SK-N-DZ (cell line): ENCODE measurements at regions not wholly inside any gene's neighbourhood (a gene's known extent, or its start where the extent isn't known, plus 50 kb on each side); places are given as distances from the start of the nearest gene placed in this dataset.

Experiments used
- DNase-seq: peaks from one replicate; pipeline ENCODE4 v3.0.0-alpha.2; 2015; ENCODE audit warnings: low spot score

DNA sequence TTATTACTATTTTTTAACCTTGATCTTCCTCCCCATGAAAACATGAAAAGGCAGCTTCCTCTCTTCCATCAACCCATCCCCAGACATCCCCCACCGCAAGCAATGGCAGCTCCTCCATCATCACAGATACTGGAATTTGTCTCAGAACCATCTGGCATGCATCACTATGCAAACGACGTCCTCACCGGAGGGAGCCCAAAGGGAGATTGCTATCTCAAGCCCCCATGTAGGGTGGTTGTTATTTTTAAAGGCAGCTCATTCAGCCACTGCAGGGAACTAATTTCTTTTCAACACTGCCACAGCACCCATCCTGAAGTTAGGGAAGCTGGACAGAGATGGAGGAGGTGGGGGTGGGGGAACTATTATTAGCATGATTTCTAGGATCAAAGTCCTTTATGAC lies 222.5 kb downstream of the FOXL1 start:
- no peak for DNase-seq

DNA sequence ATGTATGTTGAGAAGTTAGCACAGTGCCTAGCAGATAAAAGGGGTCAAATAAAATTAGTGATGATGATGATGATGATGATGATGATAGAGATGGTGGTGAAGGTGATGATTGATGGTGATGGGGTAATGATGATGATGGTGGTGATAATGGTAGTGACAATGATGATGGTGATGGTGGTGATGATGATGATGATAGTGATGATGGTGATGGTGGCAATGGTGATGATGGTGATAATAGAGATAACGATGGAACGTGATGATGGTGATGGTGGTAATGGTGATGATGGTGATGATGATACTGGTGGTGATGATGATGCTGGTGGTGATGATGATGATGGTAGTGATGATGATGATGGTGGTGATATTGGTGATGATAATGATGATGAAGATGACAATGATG lies 223.7 kb downstream of the FOXL1 start:
- DNase-seq = no peak

DNA sequence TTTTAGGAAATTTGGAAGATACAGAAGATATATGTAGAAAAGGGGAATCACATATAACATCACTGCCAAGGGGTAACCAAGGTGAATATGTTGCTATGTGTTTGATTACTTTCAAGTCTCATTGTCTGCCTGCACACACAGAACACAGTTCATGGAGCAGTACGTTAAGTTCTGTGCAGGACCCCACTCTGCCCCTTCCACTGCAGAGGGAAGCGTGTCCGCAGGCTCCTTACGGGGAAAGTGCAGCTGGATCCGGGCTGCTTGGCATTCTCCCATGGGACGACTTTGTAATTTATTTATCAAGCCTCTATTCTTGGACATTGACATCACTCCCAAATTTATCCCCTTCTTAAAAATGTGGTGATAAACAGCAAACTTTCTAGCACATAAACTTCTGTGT lies 226.8 kb downstream of the FOXL1 start:
- no peak for DNase-seq

DNA sequence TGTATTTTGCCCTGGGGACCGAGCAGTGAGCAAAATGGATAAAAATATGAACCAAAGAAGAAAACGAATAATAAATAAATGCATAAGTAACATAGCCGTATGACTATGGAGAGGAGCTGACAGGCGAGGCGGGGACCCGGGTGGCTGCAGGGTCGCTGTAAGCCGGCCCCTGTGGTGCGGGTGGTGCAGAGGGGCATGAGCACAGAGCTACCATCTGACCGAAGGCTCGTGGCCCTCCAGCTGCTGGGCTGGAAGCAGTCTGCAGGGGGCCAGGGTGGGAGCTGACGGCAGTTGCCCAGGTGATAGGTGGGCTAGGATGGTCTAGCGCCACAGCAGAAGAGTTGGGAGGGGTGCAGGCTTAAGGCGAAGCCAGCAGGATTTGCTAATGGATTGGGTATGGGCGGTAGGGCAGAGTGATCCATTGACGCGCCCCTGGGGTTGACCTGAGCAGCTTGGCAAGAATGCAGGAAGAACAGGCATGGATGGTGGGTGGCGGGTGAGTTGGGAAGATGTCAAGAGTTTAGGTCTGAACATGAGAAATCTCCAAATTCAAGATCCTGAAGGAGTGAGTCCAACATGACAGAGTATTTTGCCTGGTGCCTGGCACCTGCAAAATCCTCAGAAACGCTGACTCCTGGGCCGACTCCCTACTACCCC lies 228.0 kb downstream of the FOXL1 start:
- no peak for DNase-seq

DNA sequence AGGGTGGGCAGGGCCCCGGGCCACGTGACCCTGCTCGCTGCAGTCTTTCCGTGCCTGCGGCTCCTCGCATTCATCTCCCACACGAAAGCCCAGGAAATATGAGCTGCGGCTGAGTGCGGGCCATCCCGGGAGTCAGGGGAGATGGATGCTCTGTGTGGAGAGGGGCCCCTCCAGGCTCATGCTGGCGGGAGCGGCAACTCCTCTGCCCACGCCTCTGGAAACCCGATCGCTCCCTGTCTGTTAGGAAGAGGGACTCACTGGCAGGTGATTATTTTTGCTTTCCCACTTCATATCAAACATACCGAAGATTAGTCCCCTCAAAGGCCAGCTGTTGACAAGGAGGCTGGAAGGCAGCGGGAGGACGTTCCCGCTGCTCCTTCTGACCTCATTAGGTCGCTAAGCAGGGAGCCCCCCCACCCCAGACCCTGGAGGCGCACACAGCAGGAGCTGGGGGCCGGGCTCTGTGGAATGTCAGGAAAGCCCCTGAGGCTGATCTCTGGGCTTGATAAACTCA lies 228.5 kb downstream of the FOXL1 start:
- no peak for DNase-seq

DNA sequence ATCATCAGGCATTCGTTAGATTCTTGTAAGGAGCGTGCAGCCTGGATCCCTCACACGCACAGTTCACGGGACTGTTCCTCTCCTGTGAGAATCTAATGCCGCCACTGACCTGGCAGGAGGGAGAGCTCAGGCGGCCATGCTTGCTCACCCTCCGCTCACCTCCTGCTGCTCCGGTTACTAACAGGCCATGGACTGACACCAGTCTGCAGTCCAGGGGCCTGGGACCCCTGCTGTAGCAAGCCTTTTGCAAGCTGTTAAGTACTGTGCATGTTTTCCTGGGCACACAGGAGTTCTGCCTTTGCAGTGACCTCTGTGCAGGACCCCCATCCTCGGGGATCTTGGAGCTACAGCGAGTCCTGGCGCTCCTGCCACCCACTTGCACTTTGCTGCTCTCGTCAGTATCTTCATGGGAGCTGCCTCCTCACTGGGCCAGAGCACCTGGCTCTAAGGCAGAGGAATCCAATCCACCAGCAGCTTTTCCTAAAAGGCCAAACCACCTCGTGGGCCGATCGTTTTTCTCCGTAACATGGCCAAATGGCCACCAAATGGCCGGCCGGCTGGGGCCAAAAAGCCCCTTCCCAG lies 230.6 kb downstream of the FOXL1 start:
- no peak for DNase-seq

DNA sequence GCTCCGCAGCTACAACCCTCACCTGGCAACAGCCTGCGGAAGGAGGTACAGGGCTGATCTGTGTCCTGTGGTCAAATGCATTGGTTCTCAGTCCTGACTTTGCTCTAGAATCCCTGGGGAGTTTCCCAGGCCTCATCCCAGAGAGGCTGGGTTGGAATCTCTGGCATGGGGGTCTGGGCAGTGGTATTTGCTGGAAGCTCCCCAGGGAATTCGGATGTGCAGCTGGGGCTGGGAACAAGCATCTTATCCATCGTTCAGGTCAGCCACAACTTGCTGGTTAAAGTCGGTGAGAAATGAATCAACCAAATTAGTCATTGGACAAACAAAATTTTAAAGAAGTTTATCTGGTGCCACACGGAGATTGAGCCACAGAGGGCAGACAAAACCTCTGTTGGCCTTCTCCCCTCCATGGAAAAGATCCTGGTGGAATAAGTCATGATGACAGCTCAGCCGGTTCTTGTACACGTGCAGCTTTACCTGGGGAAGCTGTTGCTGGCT lies 231.2 kb downstream of the FOXL1 start:
- no peak for DNase-seq

DNA sequence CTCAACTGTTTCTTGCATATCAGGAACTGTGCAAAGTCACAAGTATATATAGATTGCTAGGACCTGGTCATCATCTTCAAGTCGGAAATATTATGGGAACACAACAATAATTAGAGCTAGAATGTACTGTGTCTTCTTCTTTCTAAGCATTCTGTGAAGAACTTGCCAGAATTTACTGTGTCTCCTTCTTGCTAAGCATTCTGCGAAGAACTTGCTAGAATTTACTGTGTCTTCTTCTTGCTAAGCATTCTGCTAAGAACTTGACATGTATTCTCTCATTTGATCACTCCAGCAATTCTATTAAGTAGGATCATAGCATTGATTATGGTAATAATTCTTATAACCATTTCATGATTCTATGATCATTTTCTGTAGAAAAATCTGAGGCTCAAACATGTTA lies 231.7 kb downstream of the FOXL1 start:
- no peak for DNase-seq

DNA sequence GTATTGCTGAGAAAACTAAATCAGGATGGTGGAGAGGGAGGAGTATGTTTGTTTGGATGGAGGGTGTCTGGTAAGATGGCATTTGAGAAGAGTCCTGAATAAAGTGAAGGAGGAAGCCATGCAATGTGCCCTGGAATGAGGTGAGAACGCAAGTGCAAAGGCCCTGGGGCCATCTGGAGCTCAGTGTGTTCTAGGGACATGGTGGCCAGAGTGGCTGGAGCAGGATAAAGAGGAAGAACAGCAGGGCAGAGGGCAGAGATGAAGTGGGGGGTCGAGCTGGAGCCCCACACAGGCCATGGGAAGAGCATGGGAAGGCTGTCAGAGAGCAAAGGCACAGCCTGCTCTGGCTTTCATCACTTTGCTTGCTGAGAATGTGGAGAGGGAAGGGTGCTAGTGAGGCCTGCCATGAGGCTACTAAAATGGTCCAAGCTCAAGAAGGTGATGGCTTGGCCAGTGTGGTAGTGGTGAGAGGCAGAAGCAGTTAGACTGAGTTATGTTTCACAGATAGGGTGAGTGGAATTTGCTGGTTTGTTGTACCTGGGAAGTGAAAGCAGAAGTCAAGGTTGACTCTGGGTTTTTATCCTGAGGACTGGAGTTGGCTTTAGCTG lies 234.1 kb downstream of the FOXL1 start:
- no peak for DNase-seq

DNA sequence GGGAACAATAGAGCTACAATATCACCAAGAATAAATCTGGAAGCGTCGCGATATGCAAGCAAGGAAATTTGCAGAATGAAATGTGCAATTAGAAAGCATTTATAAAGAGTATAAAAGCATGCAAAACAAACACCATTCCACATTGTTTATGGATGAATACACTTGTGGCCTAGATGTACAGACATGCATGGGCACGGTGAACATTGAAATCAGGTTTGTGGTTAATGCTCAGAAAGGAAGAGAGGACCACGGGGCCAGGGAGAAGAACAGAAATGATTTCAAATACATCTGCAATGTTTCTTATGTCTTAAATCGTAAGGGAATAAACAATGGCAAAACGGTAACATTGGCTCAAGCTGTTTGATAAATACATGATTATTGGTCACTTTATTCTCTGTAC lies 235.9 kb downstream of the FOXL1 start:
- DNase-seq = no peak

DNA sequence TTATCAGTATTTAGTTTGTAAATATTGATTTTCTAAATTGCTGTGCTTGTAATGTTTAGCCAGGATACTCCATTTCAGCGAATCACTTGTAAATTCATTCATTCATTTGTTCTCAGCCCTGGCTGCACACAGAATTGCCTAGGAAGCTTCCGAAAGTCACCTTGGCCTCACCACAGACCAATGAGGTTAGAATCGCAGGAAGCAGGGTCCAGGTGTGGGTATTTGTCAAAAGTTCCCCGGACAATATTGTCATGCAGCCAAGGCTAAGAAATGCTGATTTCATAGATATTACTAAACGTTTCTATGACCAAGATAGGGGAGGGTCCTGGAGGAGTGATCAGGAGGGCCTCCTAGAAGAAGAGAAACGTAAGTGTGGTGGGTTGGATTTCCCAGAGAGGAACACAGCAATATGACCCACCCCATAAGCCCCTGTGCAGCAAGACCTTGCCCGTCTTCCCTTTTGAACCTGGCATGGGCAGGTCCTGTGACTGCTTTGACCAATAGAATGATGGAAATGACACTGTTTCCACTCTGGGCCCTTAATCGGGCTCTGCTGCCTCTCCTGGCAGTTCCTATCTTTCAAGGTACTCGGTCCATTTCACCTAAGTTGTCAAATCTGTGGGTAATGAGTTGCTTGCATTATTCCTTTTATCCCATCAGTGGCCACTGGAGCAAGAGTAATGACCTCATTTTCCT lies 238.7 kb downstream of the FOXL1 start:
- DNase-seq = no peak

DNA sequence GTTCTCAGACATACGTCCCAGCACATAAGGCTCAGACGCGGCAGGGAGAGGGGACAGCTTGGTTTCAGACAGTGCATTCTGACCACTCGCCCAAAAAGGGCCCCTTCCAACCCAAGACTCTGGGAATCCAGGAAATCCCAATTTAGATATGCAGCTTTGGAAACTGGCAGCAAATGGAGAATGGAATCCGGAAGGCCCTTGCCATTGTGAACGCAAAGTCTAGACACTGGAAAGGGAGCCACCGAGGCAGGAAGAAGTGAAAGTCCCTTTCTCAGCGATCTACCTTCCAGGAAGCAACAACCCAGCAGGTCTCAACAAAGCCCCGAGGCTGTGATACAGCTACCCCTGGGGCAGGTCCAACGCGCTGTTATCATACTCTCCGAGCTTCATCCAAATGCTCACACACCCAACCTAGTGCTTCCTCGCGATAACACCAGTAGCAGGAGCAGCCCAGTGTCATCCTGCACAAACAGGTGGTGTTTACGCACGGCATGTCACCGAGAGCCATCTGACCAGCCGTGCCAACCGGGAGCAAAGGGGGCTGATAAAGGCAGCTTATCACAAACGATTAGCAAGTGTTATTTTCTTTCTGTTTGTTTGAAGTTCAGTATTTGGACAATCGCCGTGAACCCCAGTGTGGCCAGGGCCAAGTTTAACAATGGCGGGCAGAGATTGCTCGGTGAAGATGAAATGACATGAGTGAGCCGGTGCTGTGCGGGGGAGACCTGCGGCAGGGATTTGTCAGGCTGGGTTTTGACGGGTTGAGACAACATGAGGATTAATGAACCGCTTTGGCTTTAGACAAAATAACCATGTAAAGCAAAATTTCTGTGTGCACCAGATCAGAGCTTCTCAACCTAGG lies 240.6 kb downstream of the FOXL1 start:
- DNase-seq = no peak

DNA sequence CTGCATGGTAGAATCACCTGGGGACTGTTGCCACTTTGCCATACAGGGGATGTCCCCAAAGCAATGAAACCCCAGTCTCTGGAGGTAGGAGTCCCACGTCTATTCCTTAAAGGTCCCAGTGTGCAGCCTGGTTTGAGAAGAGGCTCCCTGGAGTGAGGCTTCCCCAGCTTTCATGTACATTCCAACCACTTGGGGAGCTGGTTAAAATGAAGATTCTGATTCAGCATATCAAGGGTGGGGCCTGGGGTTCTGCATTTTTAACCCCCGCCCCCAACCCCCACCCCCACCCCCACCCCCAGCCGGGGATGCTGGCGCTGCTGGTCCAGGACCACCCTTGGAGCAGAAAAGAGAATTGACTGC lies 241.2 kb downstream of the FOXL1 start:
- no peak for DNase-seq

DNA sequence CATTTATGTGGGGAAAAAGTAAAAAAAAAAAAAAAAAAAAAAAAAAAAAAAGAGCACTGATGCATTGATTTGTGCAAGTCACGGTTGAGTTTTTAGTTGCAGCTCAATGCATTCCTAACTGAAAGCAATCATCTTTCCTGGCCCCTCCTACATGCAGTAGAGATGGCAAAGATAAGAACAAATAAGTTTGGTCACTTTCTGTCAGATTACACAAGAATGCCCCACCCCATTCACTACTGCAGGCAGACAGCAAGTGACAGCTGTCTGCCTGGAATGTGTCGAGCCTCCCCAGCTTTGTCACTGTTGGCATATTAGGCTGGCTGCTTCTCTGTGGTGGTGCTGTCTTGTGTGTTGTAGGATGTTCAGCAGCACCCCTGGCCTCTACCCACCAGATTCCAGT lies 243.5 kb downstream of the FOXL1 start:
- DNase-seq = no peak

DNA sequence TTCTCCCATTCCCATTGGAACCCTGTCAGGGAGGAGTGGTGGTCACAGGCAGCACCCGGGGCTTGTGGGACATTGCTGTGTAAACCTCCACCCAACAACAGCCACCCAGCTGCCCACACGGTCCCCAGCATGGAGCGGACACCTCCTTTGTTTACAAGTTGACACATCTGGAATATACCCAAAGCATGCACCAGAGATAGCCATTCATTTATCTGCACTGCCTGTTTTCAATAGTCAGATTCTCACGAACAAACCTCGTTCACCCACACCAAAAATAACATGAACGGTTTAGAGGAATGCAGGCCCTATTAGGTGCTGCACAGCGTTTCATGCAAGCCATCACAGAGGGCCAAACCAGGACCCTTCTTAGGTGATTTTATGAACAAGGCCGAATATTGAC lies 244.8 kb downstream of the FOXL1 start:
- DNase-seq = no peak

DNA sequence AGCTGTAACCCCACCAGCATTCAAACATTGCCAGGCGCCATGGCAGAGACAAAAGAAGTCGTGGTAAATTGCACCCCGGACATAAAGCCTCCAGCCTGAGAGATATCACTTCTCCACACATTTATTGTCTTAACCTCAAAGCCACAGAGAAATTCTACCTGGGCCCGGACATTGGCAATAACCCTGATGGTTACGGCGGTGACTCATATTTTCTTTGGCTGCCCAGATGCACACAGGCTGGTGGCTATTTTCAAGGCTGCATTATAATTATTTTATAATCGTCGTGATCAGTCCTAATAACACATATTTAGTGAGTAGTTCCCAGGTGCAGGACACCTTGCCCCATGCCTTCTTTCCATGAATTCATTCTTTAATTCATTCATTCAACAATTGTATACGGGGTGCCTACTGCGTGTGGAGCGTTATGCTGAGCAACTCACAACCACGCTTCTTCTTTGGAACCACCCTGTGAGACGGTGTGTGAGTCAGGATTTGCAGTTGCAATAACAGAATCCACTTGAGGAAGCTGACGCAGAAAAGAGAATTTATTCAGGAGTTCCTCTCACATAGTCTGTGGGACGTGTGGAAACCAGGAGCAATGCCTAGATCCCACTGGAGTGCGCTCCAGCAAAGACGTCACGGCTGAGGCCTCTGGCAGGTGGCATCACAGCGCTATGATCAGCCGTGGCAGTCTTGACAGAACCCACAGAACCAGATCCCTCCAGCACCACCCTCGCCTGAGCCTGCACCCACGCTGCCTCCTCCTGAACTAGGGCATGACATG lies 245.7 kb downstream of the FOXL1 start:
- DNase-seq = no peak

DNA sequence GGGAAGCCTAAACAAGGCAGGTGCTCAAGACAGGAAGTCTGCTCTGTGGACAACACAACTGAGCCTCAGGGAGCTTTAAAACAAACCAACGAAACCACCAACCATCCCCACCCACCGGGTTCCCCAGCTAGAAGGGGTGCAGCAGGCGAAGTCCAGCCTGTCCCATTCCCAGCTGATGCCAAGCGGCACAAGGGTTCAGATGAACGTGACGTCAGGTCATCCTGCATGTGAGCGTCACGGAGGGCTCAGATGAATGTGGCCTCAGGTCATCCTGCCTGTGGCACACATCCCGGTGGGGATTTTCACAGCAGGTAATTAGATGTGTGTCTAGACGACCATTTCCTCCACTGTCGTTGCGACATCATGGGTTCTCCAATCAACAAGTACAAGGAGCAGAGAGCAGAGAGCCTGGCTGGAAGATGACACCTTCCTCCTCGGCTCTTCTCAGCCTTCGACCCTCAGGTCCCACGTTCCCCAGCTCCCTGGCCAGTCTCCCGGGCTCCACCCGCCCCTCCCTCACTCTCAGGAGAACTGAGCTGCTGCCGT lies 246.5 kb downstream of the FOXL1 start:
- DNase-seq = no peak

DNA sequence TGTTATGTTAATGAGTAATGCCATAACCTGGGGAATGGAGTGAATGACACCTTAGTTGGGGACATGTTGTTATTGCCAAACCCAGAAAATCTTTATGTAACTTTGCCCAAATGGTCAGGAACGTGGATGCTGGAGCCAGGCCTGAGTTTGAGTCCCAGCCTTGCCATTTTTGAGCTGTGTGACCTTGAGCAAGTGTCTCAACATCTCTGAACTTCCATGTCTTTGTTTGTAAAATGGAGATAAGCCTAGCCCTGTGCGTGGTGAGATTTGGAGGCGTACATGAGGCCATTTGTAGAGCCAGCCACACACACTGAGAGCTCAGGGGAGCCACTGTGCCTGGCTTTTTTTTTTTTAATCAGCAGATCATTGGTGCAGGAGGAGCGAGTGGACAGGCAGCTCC lies 247.3 kb downstream of the FOXL1 start:
- no peak for DNase-seq

DNA sequence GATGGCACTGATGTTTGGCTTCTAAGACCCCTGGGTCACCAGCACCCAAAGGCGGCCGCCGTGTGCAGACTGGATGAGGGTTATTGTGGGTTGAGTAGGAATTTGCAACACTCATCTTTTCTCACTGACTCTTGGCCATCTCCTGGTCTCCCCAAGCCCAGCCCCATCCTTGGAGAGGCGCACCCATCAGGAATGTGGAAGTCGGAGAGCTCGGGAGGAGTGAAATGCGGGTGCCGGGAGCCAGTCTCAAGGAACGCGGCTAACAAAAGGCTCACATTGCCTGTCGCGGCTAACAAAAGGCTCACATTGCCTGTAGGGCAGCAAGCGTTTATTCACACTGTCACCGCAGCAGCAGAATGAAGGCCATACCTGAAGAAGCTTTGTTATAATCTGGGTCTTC lies 248.6 kb downstream of the FOXL1 start:
- DNase-seq = no peak

DNA sequence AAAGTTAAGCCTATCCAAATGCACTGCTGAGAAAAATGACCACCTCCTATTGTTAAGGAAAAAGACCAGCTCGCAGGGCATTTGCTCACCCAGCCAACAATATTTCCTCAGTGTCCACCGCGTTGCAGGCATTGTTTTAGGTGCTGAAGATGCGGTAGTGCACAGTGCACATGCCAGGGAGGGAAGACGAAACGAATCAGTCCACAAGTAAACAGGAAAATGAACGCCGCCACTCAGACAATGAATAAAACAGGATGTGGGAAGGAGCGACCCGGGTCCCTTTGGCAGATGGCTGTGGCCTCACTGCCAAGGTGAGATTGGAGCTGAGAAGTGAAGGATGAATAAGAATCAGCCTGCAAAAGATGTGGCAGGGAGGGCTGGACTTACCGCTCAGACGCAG lies 249.2 kb downstream of the FOXL1 start:
- DNase-seq = no peak

DNA sequence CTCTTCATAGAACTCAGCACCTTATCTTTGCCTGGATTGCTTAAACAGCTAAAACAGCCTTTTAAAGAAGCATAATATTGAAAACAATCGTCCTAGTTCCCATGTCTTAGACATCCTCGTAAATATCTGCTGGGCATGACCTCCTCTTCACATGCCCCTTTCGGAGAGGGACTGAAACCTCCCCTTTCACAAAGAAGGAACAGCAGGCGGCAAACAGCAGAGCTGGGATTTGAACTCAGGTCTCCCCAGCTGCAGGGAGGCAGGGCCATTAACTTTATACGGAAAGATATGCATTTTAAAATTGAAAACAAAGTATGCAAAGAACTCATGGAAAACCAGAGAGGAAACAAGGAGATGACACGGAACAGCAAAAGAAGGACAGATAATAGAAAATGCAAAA lies 249.9 kb downstream of the FOXL1 start:
- no peak for DNase-seq
